Activated CD4-positive, alpha-beta T cell treated with anti-CD3 and anti-CD28 coated beads for 4 hours (primary cell): ENCODE measurements at regions not wholly inside any gene's neighbourhood (a gene's known extent, or its start where the extent isn't known, plus 50 kb on each side); places are given as distances from the start of the nearest gene placed in this dataset.

Experiments
- DNase-seq, 2 donors: peaks; one replicate each; pipeline ENCODE4 v3.0.0-alpha.2; 2020

GRCh38 chr3:28649266-28649665, 300.6 kb upstream of the AZI2 start:
- no peak for DNase-seq

- DNase-seq = no peak
Measured at GRCh38 chr3:28651159-28651558, 302.5 kb upstream of the AZI2 start.

GRCh38 chr3:28664123-28664522, 315.5 kb upstream of the AZI2 start:
- no peak for DNase-seq

GRCh38 chr3:28667646-28668621, 319.3 kb upstream of the AZI2 start:
- peak; percentile 4 to 24 for DNase-seq

- DNase-seq = no peak
Measured at GRCh38 chr3:28669870-28670269, 321.2 kb upstream of the AZI2 start.

GRCh38 chr3:28672406-28672805, 323.8 kb upstream of the AZI2 start:
- no peak for DNase-seq

GRCh38 chr3:28673446-28673845, 324.8 kb upstream of the AZI2 start:
- DNase-seq = no peak

GRCh38 chr3:28674212-28674611, 325.6 kb upstream of the AZI2 start:
- no peak for DNase-seq

- DNase-seq = no peak
Measured at GRCh38 chr3:28677581-28677980, 329.0 kb upstream of the AZI2 start.

- no peak for DNase-seq
Measured at GRCh38 chr3:28678086-28678485, 329.5 kb upstream of the AZI2 start.

GRCh38 chr3:28680050-28680449, 331.4 kb upstream of the AZI2 start:
- no peak for DNase-seq

- no peak for DNase-seq
Measured at GRCh38 chr3:28682121-28682520, 333.5 kb upstream of the AZI2 start.

- DNase-seq = no peak
Measured at GRCh38 chr3:28690176-28690575, 341.6 kb upstream of the AZI2 start.

- no peak for DNase-seq
Measured at GRCh38 chr3:28698706-28699105, 350.1 kb upstream of the AZI2 start.

- DNase-seq = no peak
Measured at GRCh38 chr3:28699283-28699682, 350.7 kb upstream of the AZI2 start.

- no peak for DNase-seq
Measured at GRCh38 chr3:28700728-28701127, 352.1 kb upstream of the AZI2 start.

GRCh38 chr3:28703843-28704242, 355.2 kb upstream of the AZI2 start:
- no peak for DNase-seq

GRCh38 chr3:28711293-28711692, 362.7 kb upstream of the AZI2 start:
- DNase-seq = no peak

- no peak for DNase-seq
Measured at GRCh38 chr3:28716939-28717338, 368.3 kb upstream of the AZI2 start.

- no peak for DNase-seq
Measured at GRCh38 chr3:28718074-28718849, 369.6 kb upstream of the AZI2 start.

- DNase-seq = no peak
Measured at GRCh38 chr3:28726840-28727239, 378.2 kb upstream of the AZI2 start.

GRCh38 chr3:28727307-28727706, 378.7 kb upstream of the AZI2 start:
- DNase-seq = no peak

GRCh38 chr3:28738425-28738824, 389.8 kb upstream of the AZI2 start:
- no peak for DNase-seq

GRCh38 chr3:28739647-28740046, 391.0 kb upstream of the AZI2 start:
- DNase-seq = no peak
